CD4-positive, alpha-beta T cell (primary cell): ENCODE measurements at regions not wholly inside any gene's neighbourhood (a gene's known extent, or its start where the extent isn't known, plus 50 kb on each side); places are given as distances from the start of the nearest gene placed in this dataset.

Experiments used
- ATAC-seq: fragments of 200-7000 bp; cut with Tn5 transposase; one replicate; pipeline ENCODE4 v1.10.0; 2022; ENCODE audit warnings: mild to moderate bottlenecking; ENCODE audit not compliant: poor library complexity
- CTCF ChIA-PET: fragments of 350-600 bp; sonication (Branson Sonifier 250); formaldehyde crosslinking; loops from one replicate; lab custom pipeline; 2021; ENCODE audit warnings: antibody characterized with exemption, inconsistent platforms; lab: Charles Lee
- POLR2A ChIA-PET: fragments of 350-600 bp; sonication (Branson Sonifier 250); formaldehyde crosslinking; loops from one replicate; lab custom pipeline; 2021; ENCODE audit warnings: antibody characterized with exemption, inconsistent platforms; lab: Charles Lee
- DNase-seq, 14 experiments: peaks; one replicate each; pipeline ENCODE4 v3.0.0-alpha.2; 2013 to 2020; ENCODE audit warnings: mixed read lengths in 2 of 14
- H3K27ac ChIP-seq, 2 donors: one replicate each; pipeline versions ENCODE4 v1.5.1 to v1.7.0; 2013; ENCODE audit warnings: low read length in 2 of 2, low read depth in 1 of 2, mild to moderate bottlenecking in 1 of 2
- H3K27me3 ChIP-seq, 2 experiments: 1 replicate in 1 of 2; 2 replicates in 1 of 2; pipeline versions ENCODE4 v1.6.1 to v1.7.0; 2013; ENCODE audit warnings: low read length in 2 of 2, control low read depth in 1 of 2, mild to moderate bottlenecking in 1 of 2, moderate library complexity in 1 of 2; ENCODE audit not compliant: insufficient read depth in 2 of 2, control insufficient read depth in 1 of 2
- H3K36me3 ChIP-seq: one replicate; pipeline ENCODE4 v1.6.1; 2013; ENCODE audit warnings: low read length, control low read depth; ENCODE audit not compliant: insufficient read depth
- H3K4me1 ChIP-seq: one replicate; pipeline ENCODE4 v1.6.1; 2013; ENCODE audit warnings: low read length, control low read depth; ENCODE audit not compliant: insufficient read depth
- H3K4me3 ChIP-seq: one replicate; pipeline ENCODE4 v1.5.1; 2013; ENCODE audit warnings: mild to moderate bottlenecking, low read length, moderate library complexity
- H3K9me3 ChIP-seq, 2 experiments: 1 replicate in 1 of 2; 2 replicates in 1 of 2; pipeline versions ENCODE4 v1.6.1 to v1.7.0; 2013; ENCODE audit warnings: low read length in 2 of 2, mild to moderate bottlenecking in 2 of 2, control low read depth in 1 of 2, moderate library complexity in 1 of 2; ENCODE audit not compliant: control insufficient read depth in 1 of 2, insufficient read depth in 1 of 2
- H3K27ac Mint-ChIP-seq: one replicate; pipeline ENCODE4 v1.8.0; 2020; ENCODE audit warnings: mixed read lengths
- H3K27me3 Mint-ChIP-seq: one replicate; pipeline ENCODE4 v1.8.0; 2021; ENCODE audit warnings: mixed read lengths
- H3K36me3 Mint-ChIP-seq: one replicate; pipeline ENCODE4 v1.8.0; 2021; ENCODE audit warnings: low read depth, mixed read lengths
- H3K4me1 Mint-ChIP-seq: one replicate; pipeline ENCODE4 v1.8.0; 2021; ENCODE audit warnings: low read depth, mixed read lengths
- H3K4me3 Mint-ChIP-seq: one replicate; pipeline ENCODE4 v1.8.0; 2020; ENCODE audit warnings: mild to moderate bottlenecking, mixed read lengths
- H3K9me3 Mint-ChIP-seq: one replicate; pipeline ENCODE4 v1.8.0; 2020; ENCODE audit warnings: mixed read lengths
- CTCF ChIP-seq: fragments of 200-600 bp; IDR thresholded peaks from one replicate; pipeline ENCODE4 v1.8.0; 2022; ENCODE audit warnings: antibody characterized with exemption, mild to moderate bottlenecking
- intact Hi-C, 2 experiments: fragments of 100-400 bp; cut with DNase I in 1 of 2; cut with micrococcal nuclease in 1 of 2; formaldehyde crosslinking; loops; one replicate each; pipeline versions ENCODE4 v1.15.1 to v1.9.0; 2023 to 2025; cut with DNase I, micrococcal nuclease

DNA sequence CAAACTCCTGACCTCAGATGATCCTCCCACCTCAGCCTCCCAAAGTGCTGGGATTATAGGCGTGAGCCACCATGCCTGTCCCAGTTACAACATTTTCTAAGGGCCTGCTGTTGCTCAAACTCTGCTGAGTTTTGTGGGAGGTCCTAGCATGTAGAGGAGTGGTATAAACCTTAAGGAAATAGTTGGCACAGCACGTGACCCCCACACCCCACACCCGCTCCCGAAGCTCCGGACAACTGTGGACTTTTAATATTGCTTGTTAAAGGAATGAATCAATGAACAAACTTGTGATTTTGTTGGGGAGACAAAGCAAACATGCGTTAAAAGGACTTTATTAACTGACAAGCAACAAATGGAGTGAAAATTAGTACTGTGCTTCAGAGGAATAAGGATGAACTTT lies 137.8 kb upstream of the GATA6 start:
- H3K36me3 Mint-ChIP-seq: no peaks in the 10 kb centered on the region
- no peaks in the 10 kb centered on the region for H3K4me1 ChIP-seq
- ATAC-seq: no peak

DNA sequence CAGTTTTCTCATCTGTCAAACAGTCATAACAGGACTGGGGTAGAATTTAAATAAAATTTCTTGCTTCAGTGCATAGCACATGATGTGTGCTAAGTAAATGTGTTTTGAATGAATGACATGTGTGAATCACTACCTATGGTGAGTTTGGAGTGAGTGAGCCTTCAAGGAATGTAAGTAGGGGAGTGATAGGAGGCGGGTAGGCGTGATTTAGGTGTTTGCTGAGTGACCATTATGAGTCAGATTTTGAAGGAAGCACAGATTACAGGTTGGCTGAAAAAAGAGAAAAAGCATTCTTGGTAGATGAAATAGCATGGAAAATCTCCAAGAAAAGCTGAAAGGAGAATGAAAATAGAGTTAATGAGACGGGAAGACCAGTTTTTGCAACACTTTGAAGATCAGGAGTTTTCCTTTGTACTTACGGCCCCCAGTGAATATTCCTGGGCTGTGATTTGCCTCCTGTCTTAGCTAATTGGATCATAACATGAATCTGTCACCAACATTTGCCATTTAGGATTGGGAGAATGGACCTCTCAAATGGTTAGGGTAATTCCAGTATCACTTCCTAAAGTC lies 136.9 kb upstream of the GATA6 start:
- intact Hi-C loops: no loop called here
- H3K27me3 ChIP-seq: no peaks in the 10 kb centered on the region
- no peaks in the 10 kb centered on the region for H3K9me3 Mint-ChIP-seq
- H3K36me3 ChIP-seq: no peaks in the 10 kb centered on the region
- DNase-seq (no peak), ATAC-seq (no peak)
- H3K9me3 ChIP-seq: no peaks in the 10 kb centered on the region
- H3K4me3 Mint-ChIP-seq: no peak overlapping the region
- H3K27ac Mint-ChIP-seq: no peak overlapping the region
- peaks cover 6% of the 10 kb centered on the region for H3K27me3 Mint-ChIP-seq
- H3K4me1 Mint-ChIP-seq: no peaks in the 10 kb centered on the region
- no peaks in the 10 kb centered on the region for H3K4me1 ChIP-seq
- TF ChIP-seq CTCF: no peak
- POLR2A ChIA-PET: no interaction called here
- no peak overlapping the region for H3K27ac ChIP-seq
- H3K4me3 ChIP-seq: no peak overlapping the region
- CTCF ChIA-PET: interaction anchor here (0.6 kb wide), 1 partner anchor 26 kb away, joined by 3 read pairs; no protein-coding TSS in a partner anchor
- no peaks in the 10 kb centered on the region for H3K36me3 Mint-ChIP-seq

More for the DNA sequence above, 137.8 kb upstream of the GATA6 start:
- H3K36me3 ChIP-seq: no peaks in the 10 kb centered on the region
- no peak overlapping the region for H3K4me3 Mint-ChIP-seq
- no peaks in the 10 kb centered on the region for H3K4me1 Mint-ChIP-seq
- H3K4me3 ChIP-seq: no peak overlapping the region
- no peak for TF ChIP-seq CTCF
- H3K9me3 Mint-ChIP-seq: no peaks in the 10 kb centered on the region
- ChIA-PET POLR2A (no interaction called here), CTCF (interaction anchor here (0.6 kb wide), 1 partner anchor 27 kb away, joined by 3 read pairs; no protein-coding TSS in a partner anchor)
- no peaks in the 10 kb centered on the region for H3K9me3 ChIP-seq
- intact Hi-C loops: no loop called here
- H3K27me3 ChIP-seq: no peaks in the 10 kb centered on the region
- no peak overlapping the region for H3K27ac Mint-ChIP-seq
- H3K27me3 Mint-ChIP-seq: peaks cover 6% of the 10 kb centered on the region
- no peak for DNase-seq
- no peak overlapping the region for H3K27ac ChIP-seq

DNA sequence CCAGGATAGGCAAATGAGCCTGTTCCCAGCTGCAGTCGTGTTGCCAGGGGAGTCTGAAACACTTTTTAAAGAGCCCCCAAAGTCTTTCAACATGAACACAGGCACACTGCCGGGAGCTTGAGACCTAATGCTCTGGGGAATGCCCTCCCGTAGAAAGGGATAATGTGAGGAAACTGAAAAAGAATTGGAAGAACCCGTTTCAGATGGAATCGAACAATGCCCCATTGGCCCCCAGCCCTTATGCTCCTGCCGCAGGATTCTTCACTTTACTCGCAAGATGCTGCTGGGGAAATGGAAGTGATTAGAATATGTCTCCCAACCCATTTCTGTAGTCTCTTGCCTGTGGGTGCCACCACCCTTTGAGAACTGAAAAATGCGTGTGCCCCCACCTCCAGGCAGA lies 136.3 kb upstream of the GATA6 start:
- TF ChIP-seq CTCF: no peak
- Mint-ChIP-seq H3K4me1 (no peaks in the 10 kb centered on the region), H3K9me3 (no peaks in the 10 kb centered on the region), H3K4me3 (no peak overlapping the region), H3K27ac (no peak overlapping the region), H3K36me3 (no peaks in the 10 kb centered on the region), H3K27me3 (peaks cover 6% of the 10 kb centered on the region)
- POLR2A ChIA-PET: no interaction called here
- Histone ChIP-seq H3K36me3 (no peaks in the 10 kb centered on the region), H3K27ac (no peak overlapping the region), H3K9me3 (no peaks in the 10 kb centered on the region), H3K4me1 (no peaks in the 10 kb centered on the region), H3K27me3 (no peaks in the 10 kb centered on the region), H3K4me3 (no peak overlapping the region)
- no peak for DNase-seq
- no peak for ATAC-seq
- intact Hi-C loops: no loop called here
- CTCF ChIA-PET: no interaction called here
